NCI-H1417 treated with DMSO at 0.1 percent for 48 hours (cell line): ENCODE measurements at regions not wholly inside any gene's neighbourhood (a gene's known extent, or its start where the extent isn't known, plus 50 kb on each side); places are given as distances from the start of the nearest gene placed in this dataset.

Experiments used
- DNase-seq: peaks from one replicate; lab custom pipeline; 2025; lab: John Stamatoyannopoulos, UW

- DNase-seq, result no peak
These were observed 54.4 kb upstream of the LCORL start for GRCh38 chr4:18075823-18076433.

- DNase-seq, result no peak
These were observed 50.3 kb upstream of the LCORL start for GRCh38 chr4:18071894-18072293.
